ENCODE measurements at regions not wholly inside any gene's neighbourhood (a gene's known extent, or its start where the extent isn't known, plus 50 kb on each side); places are given as distances from the start of the nearest gene placed in this dataset.

- TF ChIP-seq, protein P1, sequence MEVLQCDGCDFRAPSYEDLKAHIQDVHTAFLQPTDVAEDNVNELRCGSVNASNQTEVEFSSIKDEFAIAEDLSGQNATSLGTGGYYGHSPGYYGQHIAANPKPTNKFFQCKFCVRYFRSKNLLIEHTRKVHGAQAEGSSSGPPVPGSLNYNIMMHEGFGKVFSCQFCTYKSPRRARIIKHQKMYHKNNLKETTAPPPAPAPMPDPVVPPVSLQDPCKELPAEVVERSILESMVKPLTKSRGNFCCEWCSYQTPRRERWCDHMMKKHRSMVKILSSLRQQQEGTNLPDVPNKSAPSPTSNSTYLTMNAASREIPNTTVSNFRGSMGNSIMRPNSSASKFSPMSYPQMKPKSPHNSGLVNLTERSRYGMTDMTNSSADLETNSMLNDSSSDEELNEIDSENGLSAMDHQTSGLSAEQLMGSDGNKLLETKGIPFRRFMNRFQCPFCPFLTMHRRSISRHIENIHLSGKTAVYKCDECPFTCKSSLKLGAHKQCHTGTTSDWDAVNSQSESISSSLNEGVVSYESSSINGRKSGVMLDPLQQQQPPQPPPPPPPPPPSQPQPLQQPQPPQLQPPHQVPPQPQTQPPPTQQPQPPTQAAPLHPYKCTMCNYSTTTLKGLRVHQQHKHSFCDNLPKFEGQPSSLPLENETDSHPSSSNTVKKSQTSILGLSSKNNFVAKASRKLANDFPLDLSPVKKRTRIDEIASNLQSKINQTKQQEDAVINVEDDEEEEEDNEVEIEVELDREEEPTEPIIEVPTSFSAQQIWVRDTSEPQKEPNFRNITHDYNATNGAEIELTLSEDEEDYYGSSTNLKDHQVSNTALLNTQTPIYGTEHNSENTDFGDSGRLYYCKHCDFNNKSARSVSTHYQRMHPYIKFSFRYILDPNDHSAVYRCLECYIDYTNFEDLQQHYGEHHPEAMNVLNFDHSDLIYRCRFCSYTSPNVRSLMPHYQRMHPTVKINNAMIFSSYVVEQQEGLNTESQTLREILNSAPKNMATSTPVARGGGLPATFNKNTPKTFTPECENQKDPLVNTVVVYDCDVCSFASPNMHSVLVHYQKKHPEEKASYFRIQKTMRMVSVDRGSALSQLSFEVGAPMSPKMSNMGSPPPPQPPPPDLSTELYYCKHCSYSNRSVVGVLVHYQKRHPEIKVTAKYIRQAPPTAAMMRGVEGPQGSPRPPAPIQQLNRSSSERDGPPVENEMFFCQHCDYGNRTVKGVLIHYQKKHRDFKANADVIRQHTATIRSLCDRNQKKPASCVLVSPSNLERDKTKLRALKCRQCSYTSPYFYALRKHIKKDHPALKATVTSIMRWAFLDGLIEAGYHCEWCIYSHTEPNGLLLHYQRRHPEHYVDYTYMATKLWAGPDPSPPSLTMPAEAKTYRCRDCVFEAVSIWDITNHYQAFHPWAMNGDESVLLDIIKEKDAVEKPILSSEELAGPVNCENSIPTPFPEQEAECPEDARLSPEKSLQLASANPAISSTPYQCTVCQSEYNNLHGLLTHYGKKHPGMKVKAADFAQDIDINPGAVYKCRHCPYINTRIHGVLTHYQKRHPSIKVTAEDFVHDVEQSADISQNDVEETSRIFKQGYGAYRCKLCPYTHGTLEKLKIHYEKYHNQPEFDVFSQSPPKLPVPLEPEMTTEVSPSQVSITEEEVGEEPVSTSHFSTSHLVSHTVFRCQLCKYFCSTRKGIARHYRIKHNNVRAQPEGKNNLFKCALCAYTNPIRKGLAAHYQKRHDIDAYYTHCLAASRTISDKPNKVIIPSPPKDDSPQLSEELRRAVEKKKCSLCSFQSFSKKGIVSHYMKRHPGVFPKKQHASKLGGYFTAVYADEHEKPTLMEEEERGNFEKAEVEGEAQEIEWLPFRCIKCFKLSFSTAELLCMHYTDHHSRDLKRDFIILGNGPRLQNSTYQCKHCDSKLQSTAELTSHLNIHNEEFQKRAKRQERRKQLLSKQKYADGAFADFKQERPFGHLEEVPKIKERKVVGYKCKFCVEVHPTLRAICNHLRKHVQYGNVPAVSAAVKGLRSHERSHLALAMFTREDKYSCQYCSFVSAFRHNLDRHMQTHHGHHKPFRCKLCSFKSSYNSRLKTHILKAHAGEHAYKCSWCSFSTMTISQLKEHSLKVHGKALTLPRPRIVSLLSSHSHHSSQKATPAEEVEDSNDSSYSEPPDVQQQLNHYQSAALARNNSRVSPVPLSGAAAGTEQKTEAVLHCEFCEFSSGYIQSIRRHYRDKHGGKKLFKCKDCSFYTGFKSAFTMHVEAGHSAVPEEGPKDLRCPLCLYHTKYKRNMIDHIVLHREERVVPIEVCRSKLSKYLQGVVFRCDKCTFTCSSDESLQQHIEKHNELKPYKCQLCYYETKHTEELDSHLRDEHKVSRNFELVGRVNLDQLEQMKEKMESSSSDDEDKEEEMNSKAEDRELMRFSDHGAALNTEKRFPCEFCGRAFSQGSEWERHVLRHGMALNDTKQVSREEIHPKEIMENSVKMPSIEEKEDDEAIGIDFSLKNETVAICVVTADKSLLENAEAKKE (CRISPR knock-in tag; IDR thresholded peaks at IDR 0.05): no peak
- no peak for TF ChIP-seq CREB1 (CRISPR knock-in tag; IDR thresholded peaks at IDR 0.05; ENCODE audit: low read depth)
Observed at GRCh38 chr10:106504536-106504935, 660.0 kb downstream of the SORCS1 start (continued).

GRCh38 chr10:106502641-106503040 is 661.9 kb downstream of the SORCS1 start:
- H3K36me3 ChIP-seq (ENCODE audit: insufficient read depth): no peaks in the 10 kb centered on the region
- H3K4me1 Mint-ChIP-seq: peaks cover 7% of the 10 kb centered on the region; the same call in 2 of the 3 replicates
- H3K9me3 Mint-ChIP-seq: no peaks in the 10 kb centered on the region
- H3F3A ChIP-seq (replicated peaks; ENCODE audit: low read depth): no peaks in the 10 kb centered on the region
- no peaks in the 10 kb centered on the region for H4K20me1 ChIP-seq (replicated peaks; ENCODE audit: insufficient read depth)
- no peak overlapping the region for H3K27ac ChIP-seq (ENCODE audit: low read depth)
- H3K27me3 Mint-ChIP-seq (ENCODE audit: insufficient read depth, low read depth, poor library complexity): peaks cover 2% of the 10 kb centered on the region
- H3K27me3 ChIP-seq (ENCODE audit: insufficient read depth): no peaks in the 10 kb centered on the region
- H3K4me3 Mint-ChIP-seq: no peak overlapping the region
- H3K9me2 ChIP-seq (ENCODE audit: insufficient read depth): no peaks in the 10 kb centered on the region
- DNase-seq (ENCODE audit: low spot score) (no peak), ATAC-seq (no peak)
- no peaks in the 10 kb centered on the region for H3K36me3 Mint-ChIP-seq (ENCODE audit: low read depth)
- no peak overlapping the region for H3K4me3 ChIP-seq
- H3K27ac Mint-ChIP-seq: no peak overlapping the region
- no peak overlapping the region for H3K4me2 ChIP-seq
- H3K4me1 ChIP-seq (ENCODE audit: insufficient read depth): peaks cover 11% of the 10 kb centered on the region; the same call in 1 of the 2 replicates
- no peaks in the 10 kb centered on the region for H3K79me2 ChIP-seq (replicated peaks; ENCODE audit: insufficient read depth)
- no peak overlapping the region for H2AFZ ChIP-seq
- no peak for TF ChIP-seq NANOG (IDR thresholded peaks at IDR 0.05; ENCODE audit: borderline replicate concordance)
- TF ChIP-seq, protein P1 (CRISPR knock-in tag; IDR thresholded peaks at IDR 0.05): no peak
- TF ChIP-seq JUNB (IDR thresholded peaks at IDR 0.05; ENCODE audit: unreplicated experiment): no peak
- no peak for TF ChIP-seq STAT1 (IDR thresholded peaks at IDR 0.05; ENCODE audit: unreplicated experiment)
- TF ChIP-seq, protein P2, sequence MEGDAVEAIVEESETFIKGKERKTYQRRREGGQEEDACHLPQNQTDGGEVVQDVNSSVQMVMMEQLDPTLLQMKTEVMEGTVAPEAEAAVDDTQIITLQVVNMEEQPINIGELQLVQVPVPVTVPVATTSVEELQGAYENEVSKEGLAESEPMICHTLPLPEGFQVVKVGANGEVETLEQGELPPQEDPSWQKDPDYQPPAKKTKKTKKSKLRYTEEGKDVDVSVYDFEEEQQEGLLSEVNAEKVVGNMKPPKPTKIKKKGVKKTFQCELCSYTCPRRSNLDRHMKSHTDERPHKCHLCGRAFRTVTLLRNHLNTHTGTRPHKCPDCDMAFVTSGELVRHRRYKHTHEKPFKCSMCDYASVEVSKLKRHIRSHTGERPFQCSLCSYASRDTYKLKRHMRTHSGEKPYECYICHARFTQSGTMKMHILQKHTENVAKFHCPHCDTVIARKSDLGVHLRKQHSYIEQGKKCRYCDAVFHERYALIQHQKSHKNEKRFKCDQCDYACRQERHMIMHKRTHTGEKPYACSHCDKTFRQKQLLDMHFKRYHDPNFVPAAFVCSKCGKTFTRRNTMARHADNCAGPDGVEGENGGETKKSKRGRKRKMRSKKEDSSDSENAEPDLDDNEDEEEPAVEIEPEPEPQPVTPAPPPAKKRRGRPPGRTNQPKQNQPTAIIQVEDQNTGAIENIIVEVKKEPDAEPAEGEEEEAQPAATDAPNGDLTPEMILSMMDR (conservative IDR thresholded peaks at IDR 0.05; ENCODE audit: low read depth in 2 of 2): no peak
- TF ChIP-seq, protein P3, sequence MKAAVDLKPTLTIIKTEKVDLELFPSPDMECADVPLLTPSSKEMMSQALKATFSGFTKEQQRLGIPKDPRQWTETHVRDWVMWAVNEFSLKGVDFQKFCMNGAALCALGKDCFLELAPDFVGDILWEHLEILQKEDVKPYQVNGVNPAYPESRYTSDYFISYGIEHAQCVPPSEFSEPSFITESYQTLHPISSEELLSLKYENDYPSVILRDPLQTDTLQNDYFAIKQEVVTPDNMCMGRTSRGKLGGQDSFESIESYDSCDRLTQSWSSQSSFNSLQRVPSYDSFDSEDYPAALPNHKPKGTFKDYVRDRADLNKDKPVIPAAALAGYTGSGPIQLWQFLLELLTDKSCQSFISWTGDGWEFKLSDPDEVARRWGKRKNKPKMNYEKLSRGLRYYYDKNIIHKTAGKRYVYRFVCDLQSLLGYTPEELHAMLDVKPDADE (IDR thresholded peaks at IDR 0.05): no peak

All from GM23338 (cell line).